Ishikawa (cell line): ENCODE measurements at regions not wholly inside any gene's neighbourhood (a gene's known extent, or its start where the extent isn't known, plus 50 kb on each side); places are given as distances from the start of the nearest gene placed in this dataset.

ENCODE experiments used
- CEBPB ChIP-seq: IDR thresholded peaks from 2 replicates; pipeline ENCODE4 v1.6.1; 2012
- CREB1 ChIP-seq: IDR thresholded peaks from 2 replicates; pipeline ENCODE4 v1.6.1; 2012; ENCODE audit warnings: low read depth
- EGR1 ChIP-seq: IDR thresholded peaks from 2 replicates; pipeline ENCODE4 v1.6.1; 2012
- EP300 ChIP-seq: IDR thresholded peaks from 2 replicates; pipeline ENCODE4 v1.6.1; 2012; ENCODE audit warnings: borderline replicate concordance
- FOXM1 ChIP-seq: IDR thresholded peaks from 2 replicates; pipeline ENCODE4 v1.6.1; 2012; ENCODE audit warnings: low read depth, borderline replicate concordance
- MAX ChIP-seq: IDR thresholded peaks from 2 replicates; pipeline ENCODE4 v1.6.1; 2012
- NFIC ChIP-seq: IDR thresholded peaks from 2 replicates; pipeline ENCODE4 v1.6.1; 2012
- RAD21 ChIP-seq: IDR thresholded peaks from 2 replicates; pipeline ENCODE4 v1.6.1; 2012; ENCODE audit warnings: low read depth
- TAF1 ChIP-seq: IDR thresholded peaks from 2 replicates; pipeline ENCODE4 v1.6.1; 2012; ENCODE audit warnings: low read depth, mild to moderate bottlenecking
- TCF12 ChIP-seq: IDR thresholded peaks from 2 replicates; pipeline ENCODE4 v1.6.1; 2012; ENCODE audit warnings: low read depth
- TEAD4 ChIP-seq: IDR thresholded peaks from 2 replicates; pipeline ENCODE4 v1.6.1; 2012
- YY1 ChIP-seq: IDR thresholded peaks from 2 replicates; pipeline ENCODE4 v1.6.1; 2012; ENCODE audit warnings: low read depth
- ZBTB7A ChIP-seq: IDR thresholded peaks from 2 replicates; pipeline ENCODE4 v1.6.1; 2012; ENCODE audit warnings: low read depth
- TF ChIP-seq, protein P1 (sequence below): IDR thresholded peaks from 2 replicates; pipeline ENCODE4 v1.6.1; 2012
- TF ChIP-seq, protein P2 (sequence below): IDR thresholded peaks from 2 replicates; pipeline ENCODE4 v1.6.1; 2012; ENCODE audit warnings: low read depth, mild to moderate bottlenecking

DNA sequence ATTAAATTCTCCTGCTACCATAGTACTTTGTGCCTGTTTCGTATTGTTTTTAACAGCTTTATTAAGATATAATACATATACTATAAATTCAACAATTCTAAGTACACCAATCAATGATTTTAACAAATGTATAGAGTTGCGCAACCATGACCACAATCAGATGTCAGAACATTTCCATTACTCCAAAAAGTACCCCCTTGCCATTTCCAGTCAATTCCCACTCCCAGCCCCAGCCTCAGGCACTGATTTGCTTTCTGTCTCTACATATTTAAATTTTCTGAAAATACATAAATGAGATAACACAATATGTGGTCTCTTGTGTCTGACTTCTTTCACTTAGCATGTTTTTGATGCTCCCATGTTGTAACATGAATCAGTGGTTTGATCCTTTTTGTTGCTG is 193.9 kb downstream of the FIGN start:
- no peak for TF ChIP-seq MAX
- no peak for TF ChIP-seq ZBTB7A
- no peak for TF ChIP-seq EP300
- no peak for TF ChIP-seq NFIC
- TF ChIP-seq YY1 = no peak
- TF ChIP-seq CEBPB = peak; percentile 81

- TF ChIP-seq ZBTB7A = no peak
- TF ChIP-seq EGR1 = no peak
- TF ChIP-seq NFIC = no peak
- no peak for TF ChIP-seq EP300
- no peak for TF ChIP-seq TEAD4
- no peak for TF ChIP-seq CEBPB
- no peak for TF ChIP-seq RAD21
- TF ChIP-seq, protein P1, sequence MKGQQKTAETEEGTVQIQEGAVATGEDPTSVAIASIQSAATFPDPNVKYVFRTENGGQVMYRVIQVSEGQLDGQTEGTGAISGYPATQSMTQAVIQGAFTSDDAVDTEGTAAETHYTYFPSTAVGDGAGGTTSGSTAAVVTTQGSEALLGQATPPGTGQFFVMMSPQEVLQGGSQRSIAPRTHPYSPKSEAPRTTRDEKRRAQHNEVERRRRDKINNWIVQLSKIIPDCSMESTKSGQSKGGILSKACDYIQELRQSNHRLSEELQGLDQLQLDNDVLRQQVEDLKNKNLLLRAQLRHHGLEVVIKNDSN = no peak
- TF ChIP-seq CREB1 = no peak
- TF ChIP-seq TCF12 = no peak
Observed at GRCh38 chr2:163541495-163541894, 194.3 kb downstream of the FIGN start.

- no peak for TF ChIP-seq MAX
- no peak for TF ChIP-seq CREB1
- no peak for TF ChIP-seq NFIC
- no peak for TF ChIP-seq EP300
- TF ChIP-seq TCF12 = no peak
- TF ChIP-seq, protein P2, sequence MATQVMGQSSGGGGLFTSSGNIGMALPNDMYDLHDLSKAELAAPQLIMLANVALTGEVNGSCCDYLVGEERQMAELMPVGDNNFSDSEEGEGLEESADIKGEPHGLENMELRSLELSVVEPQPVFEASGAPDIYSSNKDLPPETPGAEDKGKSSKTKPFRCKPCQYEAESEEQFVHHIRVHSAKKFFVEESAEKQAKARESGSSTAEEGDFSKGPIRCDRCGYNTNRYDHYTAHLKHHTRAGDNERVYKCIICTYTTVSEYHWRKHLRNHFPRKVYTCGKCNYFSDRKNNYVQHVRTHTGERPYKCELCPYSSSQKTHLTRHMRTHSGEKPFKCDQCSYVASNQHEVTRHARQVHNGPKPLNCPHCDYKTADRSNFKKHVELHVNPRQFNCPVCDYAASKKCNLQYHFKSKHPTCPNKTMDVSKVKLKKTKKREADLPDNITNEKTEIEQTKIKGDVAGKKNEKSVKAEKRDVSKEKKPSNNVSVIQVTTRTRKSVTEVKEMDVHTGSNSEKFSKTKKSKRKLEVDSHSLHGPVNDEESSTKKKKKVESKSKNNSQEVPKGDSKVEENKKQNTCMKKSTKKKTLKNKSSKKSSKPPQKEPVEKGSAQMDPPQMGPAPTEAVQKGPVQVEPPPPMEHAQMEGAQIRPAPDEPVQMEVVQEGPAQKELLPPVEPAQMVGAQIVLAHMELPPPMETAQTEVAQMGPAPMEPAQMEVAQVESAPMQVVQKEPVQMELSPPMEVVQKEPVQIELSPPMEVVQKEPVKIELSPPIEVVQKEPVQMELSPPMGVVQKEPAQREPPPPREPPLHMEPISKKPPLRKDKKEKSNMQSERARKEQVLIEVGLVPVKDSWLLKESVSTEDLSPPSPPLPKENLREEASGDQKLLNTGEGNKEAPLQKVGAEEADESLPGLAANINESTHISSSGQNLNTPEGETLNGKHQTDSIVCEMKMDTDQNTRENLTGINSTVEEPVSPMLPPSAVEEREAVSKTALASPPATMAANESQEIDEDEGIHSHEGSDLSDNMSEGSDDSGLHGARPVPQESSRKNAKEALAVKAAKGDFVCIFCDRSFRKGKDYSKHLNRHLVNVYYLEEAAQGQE = no peak
- no peak for TF ChIP-seq EGR1
- TF ChIP-seq TEAD4 = no peak
- no peak for TF ChIP-seq FOXM1
- TF ChIP-seq TAF1 = no peak
- no peak for TF ChIP-seq ZBTB7A
- TF ChIP-seq YY1 = no peak
- TF ChIP-seq, protein P1 = no peak
- TF ChIP-seq CEBPB = no peak
- no peak for TF ChIP-seq RAD21
Observed at GRCh38 chr2:163528640-163529217, 207.1 kb downstream of the FIGN start.

DNA sequence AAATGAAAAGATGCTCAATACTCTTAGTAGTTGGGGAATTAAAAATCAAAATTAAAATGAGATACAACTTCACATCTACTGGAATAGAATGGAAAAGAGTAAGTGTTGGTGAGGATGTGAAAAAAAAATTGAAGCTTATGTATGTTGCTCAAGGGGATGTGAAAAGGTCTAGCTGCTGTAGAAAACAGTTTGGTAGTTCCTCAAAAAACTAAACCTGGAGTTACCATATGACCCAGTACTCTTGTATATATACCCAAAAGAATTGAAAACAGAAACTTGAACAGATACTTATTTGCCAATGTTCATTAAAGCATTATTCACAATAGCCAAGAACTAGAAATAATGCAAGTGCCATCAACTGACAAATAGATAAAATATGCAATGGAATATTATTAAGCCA is 208.4 kb downstream of the FIGN start:
- TF ChIP-seq EP300 = no peak
- TF ChIP-seq, protein P1 = no peak
- TF ChIP-seq EGR1 = no peak
- no peak for TF ChIP-seq FOXM1
- no peak for TF ChIP-seq TAF1
- no peak for TF ChIP-seq RAD21
- TF ChIP-seq TCF12 = no peak
- TF ChIP-seq TEAD4 = no peak
- TF ChIP-seq CREB1 = no peak
- no peak for TF ChIP-seq YY1
- TF ChIP-seq MAX = no peak
- TF ChIP-seq, protein P2 = no peak
- no peak for TF ChIP-seq CEBPB
- no peak for TF ChIP-seq NFIC

DNA sequence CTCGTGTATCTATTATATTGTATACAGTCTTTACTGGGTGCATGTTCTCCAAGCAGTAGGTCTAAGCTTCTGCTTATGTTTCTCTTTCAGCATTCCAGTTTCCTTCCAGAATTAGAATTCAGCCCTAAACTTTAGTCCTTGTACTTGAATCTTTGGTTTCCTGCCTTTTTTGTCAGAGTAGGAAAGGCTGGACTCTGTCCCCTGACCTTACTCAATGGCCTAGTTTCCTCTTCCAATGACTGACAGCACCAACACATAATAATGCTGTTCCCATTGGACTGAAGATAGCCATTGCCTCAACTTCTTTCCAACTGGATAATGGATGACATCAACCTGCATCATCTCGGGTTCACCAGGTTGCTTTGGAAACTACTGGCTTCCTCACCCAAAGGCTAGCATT is 217.0 kb downstream of the FIGN start:
- TF ChIP-seq MAX (no peak), YY1 (no peak), ZBTB7A (no peak), TEAD4 (no peak), CEBPB (no peak), FOXM1 (no peak), NFIC (no peak), EGR1 (no peak), TAF1 (no peak), RAD21 (no peak), EP300 (no peak), TCF12 (no peak)
- TF ChIP-seq, protein P2 = no peak
- TF ChIP-seq, protein P1 = no peak
